ENCODE measurements at regions not wholly inside any gene's neighbourhood (a gene's known extent, or its start where the extent isn't known, plus 50 kb on each side); places are given as distances from the start of the nearest gene placed in this dataset.
"Not testable (repeated sequence)": the region's sequence is repeated elsewhere in the genome, so short reads cannot be mapped to it uniquely, and the experiment has no call there.

GRCh38 chr6:88449770-88450169 lies 283.6 kb upstream of the CNR1 start:
- DNase-seq = no peak

GRCh38 chr6:88445188-88445965 lies 279.2 kb upstream of the CNR1 start:
- DNase-seq = no peak

GRCh38 chr6:88443554-88443953 lies 277.4 kb upstream of the CNR1 start:
- DNase-seq = no peak

GRCh38 chr6:88442737-88443136 lies 276.6 kb upstream of the CNR1 start:
- no peak for DNase-seq

DNA sequence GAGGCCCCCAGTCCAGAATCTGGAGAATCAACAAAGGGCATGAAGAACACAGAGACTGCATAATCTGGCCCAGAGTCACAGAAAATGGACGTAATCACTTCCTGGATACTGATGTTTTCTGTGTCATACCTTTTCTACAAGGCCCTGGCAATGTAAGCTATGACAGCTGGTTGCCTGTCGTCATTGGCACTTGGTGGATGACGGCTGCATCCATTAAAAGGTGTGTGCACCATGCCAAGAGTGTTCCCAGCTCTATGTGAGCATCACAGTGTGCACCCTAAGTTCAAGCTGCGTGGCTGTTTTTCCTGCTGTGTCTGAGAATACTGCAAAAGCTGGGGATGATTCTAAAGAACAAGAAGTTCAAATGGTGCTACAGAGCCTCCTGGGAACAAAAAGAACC lies 275.2 kb upstream of the CNR1 start:
- no peak for DNase-seq

GRCh38 chr6:88428068-88428467 lies 261.9 kb upstream of the CNR1 start:
- no peak for DNase-seq

- DNase-seq = no peak
These were observed 259.9 kb upstream of the CNR1 start for GRCh38 chr6:88426005-88426404.

DNA sequence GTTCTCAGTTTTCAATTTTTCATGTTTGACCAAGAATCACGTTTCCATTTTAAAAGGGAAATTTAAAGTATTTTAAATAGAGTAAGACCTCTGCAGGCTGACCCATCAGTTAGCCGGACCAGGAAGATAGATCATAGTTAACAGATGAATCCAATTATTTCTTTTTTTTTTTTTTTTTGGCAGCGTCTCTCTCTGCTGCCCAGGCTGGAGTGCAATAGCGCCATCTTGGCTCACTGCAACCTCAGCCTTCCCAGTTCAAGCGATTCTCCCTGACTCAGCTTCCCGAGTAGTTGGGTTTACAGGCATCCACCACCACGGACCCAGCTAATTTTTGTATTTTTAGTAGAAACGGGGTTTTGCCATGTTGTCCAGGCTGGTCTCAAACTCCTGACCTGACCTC lies 256.7 kb upstream of the CNR1 start:
- no peak for DNase-seq

DNA sequence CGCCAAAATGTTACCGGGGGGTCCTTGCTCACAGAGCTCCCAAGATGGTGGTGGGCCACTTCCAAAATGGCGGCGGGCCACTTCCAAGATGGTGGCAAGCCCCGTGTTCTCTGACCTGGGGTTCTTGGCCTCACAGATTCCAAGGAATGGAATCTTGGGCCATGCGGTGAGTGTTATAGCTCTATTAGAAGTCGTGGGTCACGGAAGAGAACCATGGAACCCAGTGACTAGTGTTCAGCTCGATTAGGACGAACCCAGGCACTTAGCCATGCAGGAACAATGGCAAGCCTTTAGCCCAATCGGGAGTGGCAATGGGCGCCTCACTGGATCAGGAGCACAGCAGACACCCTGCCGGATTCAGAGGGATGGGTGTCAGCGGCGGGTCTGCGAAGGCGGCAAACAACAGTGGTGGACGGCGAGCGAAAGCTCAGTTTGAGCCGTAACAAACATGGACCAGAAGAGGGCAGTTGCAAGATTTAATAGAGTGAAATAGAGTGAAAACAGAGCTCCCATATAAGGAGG lies 254.9 kb upstream of the CNR1 start:
- DNase-seq = not testable (repeated sequence)

DNA sequence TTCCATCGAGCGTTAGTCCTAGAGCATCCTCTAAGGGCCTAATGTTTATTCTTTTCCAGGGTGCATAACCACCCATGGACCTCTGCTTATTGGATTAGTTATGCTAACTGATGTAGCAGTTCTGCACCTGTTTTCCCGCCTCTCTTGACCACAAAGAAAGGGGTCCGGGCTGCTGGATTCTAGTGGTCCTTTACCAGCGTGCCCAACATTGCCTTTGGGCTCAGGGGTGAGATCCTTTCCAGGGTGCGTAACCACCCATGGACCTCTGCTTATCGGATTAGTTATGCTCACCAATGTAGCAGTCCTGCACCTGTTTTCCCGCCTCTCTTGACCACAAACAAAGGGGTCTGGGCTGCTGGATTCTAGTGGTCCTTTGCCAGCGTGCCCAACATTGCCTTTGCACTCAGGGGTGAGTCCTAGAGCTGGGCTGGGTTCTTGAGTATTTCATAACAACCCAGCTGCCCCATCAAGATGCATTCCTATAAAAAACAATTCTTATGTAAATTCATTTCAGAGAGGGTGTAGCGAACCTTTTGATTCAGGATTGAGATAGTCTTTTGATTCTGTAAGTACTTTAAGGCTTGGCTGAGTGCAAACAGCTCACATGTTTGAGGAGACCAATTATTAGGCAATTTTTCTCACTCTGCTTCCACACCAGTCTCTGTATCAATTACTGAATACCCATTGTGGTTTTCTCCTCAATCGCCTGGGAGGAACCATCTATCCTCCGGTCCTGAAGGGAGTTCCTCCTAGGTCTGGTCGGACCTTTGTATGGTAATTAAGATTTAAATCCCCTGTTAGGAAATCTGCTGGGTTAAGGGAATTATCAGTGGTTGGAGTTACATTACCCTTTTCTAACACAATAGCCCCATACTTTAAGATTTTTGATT lies 253.0 kb upstream of the CNR1 start:
- not testable (repeated sequence) for DNase-seq

DNA sequence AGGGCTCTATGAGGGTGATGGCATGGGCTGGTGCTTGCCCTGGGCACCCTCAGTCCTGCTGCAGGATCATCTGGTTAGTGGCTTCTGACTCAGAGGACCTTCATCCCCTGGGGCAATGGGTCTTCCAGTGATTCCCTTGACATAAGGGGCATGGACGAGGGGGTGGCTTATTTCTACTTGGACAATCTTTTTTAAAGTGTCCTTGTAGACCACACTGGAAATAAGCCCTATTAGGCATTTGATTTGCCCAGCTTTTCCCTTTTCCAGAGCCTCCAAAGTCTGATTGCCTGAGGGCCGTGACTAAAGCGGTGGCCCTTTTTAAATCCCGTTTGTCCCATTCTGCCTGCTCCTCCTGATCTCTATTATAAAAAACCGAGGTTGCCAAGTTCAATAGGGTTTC lies 251.2 kb upstream of the CNR1 start:
- DNase-seq = not testable (repeated sequence)

GRCh38 chr6:88413459-88413858 lies 247.3 kb upstream of the CNR1 start:
- no peak for DNase-seq

DNA sequence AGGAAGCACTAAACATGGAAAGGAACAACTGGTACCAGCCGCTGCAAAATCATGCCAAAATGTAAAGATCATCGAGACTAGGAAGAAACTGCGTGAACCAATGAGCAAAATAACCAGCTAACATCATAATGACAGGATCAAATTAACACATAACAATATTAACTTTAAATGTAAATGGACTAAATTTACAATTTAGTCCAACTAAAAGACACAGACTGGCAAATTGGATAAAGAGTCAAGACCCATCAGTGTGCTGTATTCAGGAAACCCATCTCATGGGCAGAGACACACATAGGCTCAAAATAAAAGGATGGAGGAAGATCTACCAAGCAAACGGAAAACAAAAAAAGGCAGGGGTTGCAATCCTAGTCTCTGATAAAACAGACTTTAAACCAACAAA lies 242.2 kb upstream of the CNR1 start:
- DNase-seq = not testable (repeated sequence)

DNA sequence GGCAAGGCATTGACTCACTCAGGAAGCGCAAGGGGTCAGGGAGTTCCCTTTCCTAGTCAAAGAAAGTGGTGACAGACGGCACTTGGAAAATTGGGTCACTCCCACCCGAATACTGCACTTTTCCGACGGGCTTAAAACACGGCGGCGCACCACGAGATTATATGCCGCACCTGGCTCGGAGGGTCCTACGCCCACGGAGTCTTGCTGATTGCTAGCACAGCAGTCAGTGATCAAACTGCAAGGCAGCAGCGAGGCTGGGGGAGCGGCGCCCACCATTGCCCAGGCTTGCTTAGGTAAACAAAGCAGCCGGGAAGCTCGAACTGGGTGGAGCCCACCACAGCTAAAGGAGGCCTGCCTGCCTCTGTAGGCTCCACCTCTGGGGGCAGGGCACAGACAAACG lies 240.5 kb upstream of the CNR1 start:
- not testable (repeated sequence) for DNase-seq

GRCh38 chr6:88403486-88403885 lies 237.3 kb upstream of the CNR1 start:
- no peak for DNase-seq

DNA sequence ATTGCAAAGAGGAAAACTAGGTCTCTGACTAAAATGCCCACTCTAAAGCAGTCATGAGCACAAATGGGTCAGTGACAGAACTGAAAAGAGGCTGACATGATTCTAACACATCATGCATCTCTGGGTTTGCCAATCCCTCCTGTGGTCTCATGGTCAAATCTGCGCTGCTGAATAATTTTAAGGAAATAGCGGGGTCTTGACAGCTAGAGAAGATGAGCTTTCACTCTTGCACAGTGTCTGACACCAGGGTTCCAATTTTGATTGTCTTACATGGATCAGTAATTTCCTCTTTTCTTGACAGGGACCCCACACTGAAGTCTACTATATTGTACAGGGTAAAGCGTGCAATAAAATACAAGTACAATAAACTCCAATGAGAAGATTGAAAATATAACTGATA lies 236.8 kb upstream of the CNR1 start:
- no peak for DNase-seq

- not testable (repeated sequence) for DNase-seq
These were observed 224.9 kb upstream of the CNR1 start for GRCh38 chr6:88390998-88391397.

DNA sequence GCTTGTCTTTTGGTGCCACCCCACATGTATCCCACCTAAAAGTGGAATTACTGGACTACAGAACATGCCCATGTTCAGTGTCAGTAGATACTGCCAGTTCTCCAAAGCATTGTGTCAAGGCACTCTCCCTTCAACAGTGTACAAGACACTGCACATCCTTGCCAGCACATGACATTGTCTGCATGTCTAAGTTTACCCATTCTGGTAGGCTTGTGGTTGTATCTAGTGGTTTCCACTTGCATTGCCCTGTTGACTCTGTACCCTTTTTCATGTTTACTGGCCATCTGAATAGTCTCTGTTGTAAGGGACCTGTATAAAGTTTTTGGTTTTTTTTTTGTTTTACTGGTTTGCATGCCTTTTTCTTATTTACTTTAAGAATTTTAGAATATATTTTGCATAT lies 222.4 kb upstream of the CNR1 start:
- DNase-seq = no peak

- no peak for DNase-seq
These were observed 220.0 kb upstream of the CNR1 start for GRCh38 chr6:88386167-88386566.

DNA sequence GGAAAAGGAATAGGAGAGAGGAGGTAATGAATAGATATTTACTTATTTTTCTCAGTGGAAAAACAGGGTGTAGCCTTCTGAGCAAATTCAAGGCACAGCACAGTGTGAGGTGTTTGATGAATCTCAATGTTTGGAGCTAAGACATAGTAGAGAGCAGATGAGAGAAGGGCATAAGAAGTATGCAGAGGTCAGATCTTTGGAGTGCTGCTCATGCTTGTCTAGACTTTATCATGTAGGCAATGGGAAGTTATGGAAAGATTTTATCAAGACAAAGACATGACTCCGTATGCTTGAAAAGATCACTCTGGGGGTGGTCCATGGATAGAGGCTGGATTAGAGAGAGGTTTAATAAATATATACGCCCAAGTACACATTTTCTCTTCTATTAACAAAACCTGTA lies 217.0 kb upstream of the CNR1 start:
- DNase-seq = no peak

DNA sequence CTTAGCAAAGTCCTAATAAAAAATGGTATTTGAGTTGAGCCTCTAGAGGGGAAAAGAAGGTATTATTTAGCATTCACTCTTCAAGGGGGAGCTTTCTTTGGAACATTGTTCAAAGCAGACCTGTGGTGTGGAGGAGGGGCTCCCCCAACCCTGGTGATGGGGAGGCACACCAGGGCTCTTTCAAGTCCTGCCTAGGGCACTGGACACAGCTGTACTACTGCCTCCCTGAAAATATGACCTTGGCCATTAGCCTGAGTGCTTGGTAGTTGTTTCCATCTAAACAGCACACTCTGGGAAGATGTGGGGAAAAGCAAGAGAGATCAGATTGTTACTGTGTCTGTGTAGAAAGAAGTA lies 215.1 kb upstream of the CNR1 start:
- DNase-seq = no peak

GRCh38 chr6:88380618-88381288 lies 214.6 kb upstream of the CNR1 start:
- no peak for DNase-seq

GRCh38 chr6:88380083-88380482 lies 213.9 kb upstream of the CNR1 start:
- DNase-seq = peak; percentile 27

All from midbrain (tissue), 1 donor.